AG04450 (cell line): ENCODE measurements at regions not wholly inside any gene's neighbourhood (a gene's known extent, or its start where the extent isn't known, plus 50 kb on each side); places are given as distances from the start of the nearest gene placed in this dataset.

Source experiments
- CTCF ChIA-PET: fragments of 300-600, 350-600 bp; formaldehyde crosslinking; extraction: SDS; loops from one replicate; lab custom pipeline; 2022; ENCODE audit warnings: antibody characterized with exemption, inconsistent platforms; lab: Charles Lee
- POLR2A ChIA-PET: fragments of 350-600 bp; formaldehyde crosslinking; extraction: SDS; loops from one replicate; lab custom pipeline; 2021; ENCODE audit warnings: antibody characterized with exemption, inconsistent platforms; lab: Yijun Ruan, JAX
- DNase-seq: peaks from one replicate; pipeline ENCODE4 v3.0.0-alpha.2; 2011; ENCODE audit warnings: low read depth, low spot score
- H3K27ac ChIP-seq: one replicate; pipeline ENCODE4 v1.5.1; 2012; ENCODE audit warnings: low read depth, low read length, control low read depth
- H3K27me3 ChIP-seq: one replicate; pipeline ENCODE4 v1.6.0; 2012; ENCODE audit warnings: low read length; ENCODE audit not compliant: control insufficient read depth, insufficient read depth
- H3K4me3 ChIP-seq: 2 replicates; pipeline ENCODE4 v1.5.1; 2011; ENCODE audit warnings: mild to moderate bottlenecking, low read depth, low read length, control low read depth
- H3K9me3 ChIP-seq: 2 replicates; pipeline ENCODE4 v1.5.1; 2012; ENCODE audit warnings: low read length; ENCODE audit not compliant: control insufficient read depth, insufficient read depth
- TF ChIP-seq, protein P1 (sequence below): IDR thresholded peaks from 2 replicates; pipeline ENCODE4 v1.5.1; 2011; ENCODE audit warnings: low read depth, low read length, control low read depth, inconsistent platforms

DNA sequence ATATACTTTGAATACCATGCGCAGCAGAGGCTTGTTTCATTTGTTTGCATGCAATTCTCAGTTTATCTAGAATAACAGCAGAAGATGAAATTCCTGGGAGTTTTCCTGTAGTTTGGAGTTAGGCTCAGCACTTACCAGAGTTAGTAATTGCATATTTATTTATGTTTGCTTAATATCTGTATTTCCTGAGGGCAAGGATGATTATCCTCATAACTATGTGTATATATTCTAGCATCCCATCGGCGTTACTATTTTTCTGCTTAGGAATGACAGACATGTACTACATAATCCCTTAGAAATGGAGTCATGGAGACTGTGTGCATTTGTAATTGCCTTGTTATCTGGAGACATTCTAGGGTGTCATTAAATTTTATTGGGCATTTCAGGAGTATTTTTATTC lies 1184.8 kb downstream of the DTWD2 start:
- ChIA-PET POLR2A (no interaction called here), CTCF (no interaction called here)
- TF ChIP-seq, protein P1, sequence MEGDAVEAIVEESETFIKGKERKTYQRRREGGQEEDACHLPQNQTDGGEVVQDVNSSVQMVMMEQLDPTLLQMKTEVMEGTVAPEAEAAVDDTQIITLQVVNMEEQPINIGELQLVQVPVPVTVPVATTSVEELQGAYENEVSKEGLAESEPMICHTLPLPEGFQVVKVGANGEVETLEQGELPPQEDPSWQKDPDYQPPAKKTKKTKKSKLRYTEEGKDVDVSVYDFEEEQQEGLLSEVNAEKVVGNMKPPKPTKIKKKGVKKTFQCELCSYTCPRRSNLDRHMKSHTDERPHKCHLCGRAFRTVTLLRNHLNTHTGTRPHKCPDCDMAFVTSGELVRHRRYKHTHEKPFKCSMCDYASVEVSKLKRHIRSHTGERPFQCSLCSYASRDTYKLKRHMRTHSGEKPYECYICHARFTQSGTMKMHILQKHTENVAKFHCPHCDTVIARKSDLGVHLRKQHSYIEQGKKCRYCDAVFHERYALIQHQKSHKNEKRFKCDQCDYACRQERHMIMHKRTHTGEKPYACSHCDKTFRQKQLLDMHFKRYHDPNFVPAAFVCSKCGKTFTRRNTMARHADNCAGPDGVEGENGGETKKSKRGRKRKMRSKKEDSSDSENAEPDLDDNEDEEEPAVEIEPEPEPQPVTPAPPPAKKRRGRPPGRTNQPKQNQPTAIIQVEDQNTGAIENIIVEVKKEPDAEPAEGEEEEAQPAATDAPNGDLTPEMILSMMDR: no peak
- no peaks in the 10 kb centered on the region for H3K27me3 ChIP-seq
- no peak overlapping the region for H3K27ac ChIP-seq
- DNase-seq: peak; percentile 37
- no peak overlapping the region for H3K4me3 ChIP-seq
- no peaks in the 10 kb centered on the region for H3K9me3 ChIP-seq

DNA sequence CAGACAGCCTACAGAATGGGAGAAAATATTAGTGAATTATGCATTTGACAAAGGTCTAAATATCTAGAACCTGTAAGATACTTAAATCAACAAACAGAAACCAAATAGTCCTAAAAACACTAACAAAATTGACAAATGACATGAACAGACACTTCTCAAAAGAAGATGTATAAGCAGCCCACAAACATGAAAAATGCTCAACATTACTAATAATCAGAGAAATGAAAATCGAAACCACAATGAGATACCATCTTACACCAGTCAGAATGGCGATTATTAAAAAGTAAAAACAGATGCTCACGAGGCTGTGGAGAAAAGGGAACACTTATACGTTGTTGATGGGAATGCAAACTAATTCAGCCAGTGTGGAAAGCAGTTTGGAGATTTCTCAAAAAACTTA lies 1186.8 kb downstream of the DTWD2 start:
- H3K9me3 ChIP-seq: no peaks in the 10 kb centered on the region
- ChIA-PET CTCF (no interaction called here), POLR2A (no interaction called here)
- no peaks in the 10 kb centered on the region for H3K27me3 ChIP-seq
- TF ChIP-seq, protein P1: no peak
- no peak overlapping the region for H3K4me3 ChIP-seq
- DNase-seq: no peak
- H3K27ac ChIP-seq: no peak overlapping the region

DNA sequence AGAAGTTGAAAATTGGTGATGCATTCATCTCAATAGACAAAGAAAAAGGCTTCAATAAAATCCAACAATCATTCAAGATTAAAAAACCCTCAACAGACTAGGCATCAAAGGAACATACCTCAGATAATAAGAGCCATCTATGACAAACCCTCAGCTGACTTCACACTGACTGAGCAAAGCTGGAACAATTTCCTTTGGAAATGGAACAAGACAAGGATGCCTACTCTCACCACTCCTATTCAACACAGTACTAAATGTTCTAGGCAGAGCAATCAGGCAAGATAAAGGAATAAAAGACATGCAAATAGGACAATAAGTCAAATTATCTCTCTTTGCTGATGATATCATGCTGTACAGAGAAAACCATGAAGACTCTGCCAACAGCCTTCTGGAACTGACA lies 1188.1 kb downstream of the DTWD2 start:
- TF ChIP-seq, protein P1: no peak
- no peak for DNase-seq
- no peaks in the 10 kb centered on the region for H3K9me3 ChIP-seq
- H3K4me3 ChIP-seq: no peak overlapping the region
- POLR2A ChIA-PET: no interaction called here
- no peak overlapping the region for H3K27ac ChIP-seq
- CTCF ChIA-PET: no interaction called here
- H3K27me3 ChIP-seq: no peaks in the 10 kb centered on the region

DNA sequence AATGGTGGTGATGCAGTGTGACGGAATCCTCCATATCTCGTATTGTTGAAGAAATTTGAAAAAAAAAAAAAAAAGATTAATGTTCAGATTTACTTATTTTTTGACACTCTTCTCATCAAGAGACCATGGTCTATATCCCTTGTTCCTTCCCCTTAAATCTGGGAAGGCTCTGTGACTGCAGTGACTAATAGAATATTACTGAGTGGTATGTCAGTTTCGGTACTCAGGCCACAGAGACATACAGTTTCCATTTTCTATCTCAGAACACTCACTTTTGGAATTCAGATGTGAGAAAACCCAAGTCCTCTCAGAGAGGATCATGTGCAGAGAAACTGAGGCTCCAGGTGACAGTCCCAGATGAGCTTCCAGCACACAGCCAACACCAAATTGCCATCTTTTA lies 1193.5 kb downstream of the DTWD2 start:
- H3K27me3 ChIP-seq: no peaks in the 10 kb centered on the region
- ChIA-PET CTCF (no interaction called here), POLR2A (no interaction called here)
- no peaks in the 10 kb centered on the region for H3K9me3 ChIP-seq
- H3K4me3 ChIP-seq: no peak overlapping the region
- TF ChIP-seq, protein P1: no peak
- DNase-seq: no peak
- no peak overlapping the region for H3K27ac ChIP-seq

DNA sequence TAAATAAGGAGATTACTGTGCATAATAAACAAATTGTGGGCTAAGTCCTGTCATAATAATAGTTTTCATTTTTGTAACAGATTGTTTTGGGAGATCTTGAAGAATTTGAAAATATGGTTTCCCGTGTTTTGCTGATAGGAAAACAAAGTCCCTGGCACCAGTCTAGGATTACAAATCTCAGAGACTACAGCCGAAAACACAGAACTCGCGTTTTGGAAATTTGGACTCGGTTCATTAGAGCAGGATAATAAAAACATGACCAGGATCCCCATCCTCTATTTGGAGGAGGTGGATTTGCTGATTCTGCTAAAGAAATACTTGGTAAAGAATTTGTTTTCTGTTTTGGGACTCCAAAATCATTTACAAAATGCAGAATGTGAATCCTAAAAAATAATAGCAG lies 1194.4 kb downstream of the DTWD2 start:
- no peak for DNase-seq
- CTCF ChIA-PET: no interaction called here
- no peaks in the 10 kb centered on the region for H3K27me3 ChIP-seq
- POLR2A ChIA-PET: no interaction called here
- TF ChIP-seq, protein P1: no peak
- H3K27ac ChIP-seq: no peak overlapping the region
- H3K4me3 ChIP-seq: no peak overlapping the region
- no peaks in the 10 kb centered on the region for H3K9me3 ChIP-seq
